PC-9 (cell line): ENCODE measurements at regions not wholly inside any gene's neighbourhood (a gene's known extent, or its start where the extent isn't known, plus 50 kb on each side); places are given as distances from the start of the nearest gene placed in this dataset.

Experiments used
- CTCF ChIP-seq: fragments of 200-600 bp; sonication (generic); conservative IDR thresholded peaks from 2 replicates; pipeline ENCODE4 v1.6.1; 2017; ENCODE audit warnings: mixed run types, antibody characterized with exemption, mild to moderate bottlenecking, moderate library complexity
- EZH2 ChIP-seq: fragments of 200-600 bp; sonication (generic); IDR thresholded peaks from 2 replicates; pipeline ENCODE4 v1.8.0; 2017; ENCODE audit warnings: antibody characterized with exemption, low read depth

GRCh38 chr21:17071093-17071492, 441.8 kb upstream of the CXADR start:
- TF ChIP-seq EZH2: no peak
- TF ChIP-seq CTCF: no peak
